Suppressor macrophage treated with lipopolysaccharide for 4 hours (primary cell): ENCODE measurements at regions not wholly inside any gene's neighbourhood (a gene's known extent, or its start where the extent isn't known, plus 50 kb on each side); places are given as distances from the start of the nearest gene placed in this dataset.
"Not testable (repeated sequence)": the region's sequence is repeated elsewhere in the genome, so short reads cannot be mapped to it uniquely, and the experiment has no call there.

Experiments
- DNase-seq: peaks from one replicate; pipeline ENCODE4 v3.0.0-alpha.2; 2020

DNA sequence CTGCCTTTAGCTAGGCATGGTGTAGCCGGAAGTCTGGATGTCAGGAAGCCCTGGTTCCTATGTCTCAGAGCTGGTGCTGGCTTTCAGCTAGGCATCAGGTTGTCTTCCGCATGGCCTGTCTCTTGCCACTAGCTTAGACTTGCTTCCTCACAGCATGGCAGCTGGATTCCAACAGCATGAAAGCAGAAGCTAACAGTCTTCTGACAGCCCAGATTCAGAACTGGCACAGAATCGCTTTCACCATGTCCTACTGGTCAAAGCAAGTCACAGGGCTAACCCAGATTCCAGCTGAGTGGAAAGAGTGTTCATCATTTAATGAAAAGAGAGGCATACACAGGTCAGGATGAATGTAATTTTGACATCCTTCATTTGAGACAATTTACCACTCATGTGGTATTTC, 1050.5 kb downstream of the ROBO2 start:
- DNase-seq, result no peak

DNA sequence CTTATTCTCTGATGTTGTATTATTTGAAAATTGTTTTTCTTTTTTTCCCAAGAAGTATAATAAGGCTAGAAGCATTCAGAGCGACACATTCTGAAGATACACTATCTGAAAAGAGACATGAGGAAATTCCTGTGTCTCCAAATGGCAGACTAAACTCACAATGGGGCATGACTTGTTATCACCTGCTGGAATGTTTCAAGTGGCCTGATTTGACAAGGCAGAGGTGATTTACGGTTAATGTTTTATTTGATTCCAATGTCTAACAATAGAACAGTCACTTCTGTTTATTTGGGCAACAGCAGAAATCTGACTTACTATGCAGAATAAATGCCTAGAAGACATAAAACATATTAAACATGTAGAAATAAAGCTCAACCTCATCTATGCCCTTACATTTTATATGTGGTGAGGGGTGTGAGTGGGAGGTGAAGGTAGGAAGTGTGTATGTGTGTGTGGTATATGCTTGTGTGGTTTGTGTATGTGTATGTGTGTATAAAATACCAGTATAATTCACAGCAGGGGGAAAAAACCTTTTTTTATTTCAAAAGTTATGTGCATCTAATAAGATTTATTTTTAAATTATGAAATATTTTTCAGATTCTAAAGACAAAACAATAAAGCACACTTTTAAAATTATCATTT, 1051.7 kb downstream of the ROBO2 start:
- DNase-seq, result no peak

DNA sequence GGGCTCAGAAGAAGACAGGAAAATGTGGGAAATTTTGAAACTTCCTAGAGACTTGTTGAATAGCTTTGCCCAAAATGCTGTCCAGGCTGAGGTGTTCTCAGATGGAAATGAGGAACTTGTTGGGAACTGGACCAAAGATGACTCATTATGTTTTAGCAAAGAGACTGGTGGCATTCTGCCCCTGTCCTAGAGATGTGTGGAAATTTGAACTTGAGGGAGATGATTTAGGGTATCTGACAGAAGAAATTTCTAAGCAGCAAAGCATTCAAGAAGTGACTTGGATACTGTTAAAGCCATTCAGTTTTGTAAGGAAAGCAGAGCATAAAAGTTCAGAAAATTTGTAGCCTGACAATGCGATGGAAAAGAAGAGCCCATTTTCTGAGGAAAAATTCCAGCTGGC, 1052.7 kb downstream of the ROBO2 start:
- DNase-seq, result not testable (repeated sequence)

DNA sequence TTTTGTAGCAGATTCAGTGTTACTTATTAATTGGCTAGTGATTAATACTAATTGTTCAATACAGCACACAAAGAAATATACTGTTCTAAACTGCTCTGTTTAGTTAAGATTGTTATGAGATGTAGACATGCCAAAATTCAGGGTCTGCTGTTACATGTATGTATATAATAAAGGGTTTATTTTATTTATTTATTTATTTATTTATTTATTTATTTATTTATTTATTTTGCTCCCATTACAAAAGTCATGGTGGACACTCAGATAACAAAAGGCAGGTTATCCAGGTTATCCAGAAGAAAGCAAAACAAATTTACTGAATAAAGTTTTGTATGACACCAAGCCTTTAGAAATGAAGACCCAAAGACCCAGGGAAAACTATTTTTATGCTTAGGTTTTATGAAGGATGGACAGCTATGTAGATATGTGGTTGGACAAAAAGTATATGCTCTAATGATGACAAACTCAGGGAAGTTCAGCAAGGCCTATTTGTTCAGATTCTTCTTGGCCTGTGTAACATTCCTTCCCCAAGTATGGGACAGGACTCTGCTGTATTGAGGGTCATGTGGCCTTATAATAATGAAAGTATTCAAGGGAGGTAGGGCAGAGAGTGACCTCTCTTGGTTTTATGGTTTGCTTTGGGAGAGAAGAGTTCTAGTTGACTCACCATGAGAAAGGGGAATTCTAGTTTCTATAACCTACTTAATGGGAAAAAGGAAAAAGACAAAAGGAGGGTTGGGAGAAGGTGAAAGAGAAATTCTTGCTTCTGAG, 1056.8 kb downstream of the ROBO2 start:
- DNase-seq, result no peak

DNA sequence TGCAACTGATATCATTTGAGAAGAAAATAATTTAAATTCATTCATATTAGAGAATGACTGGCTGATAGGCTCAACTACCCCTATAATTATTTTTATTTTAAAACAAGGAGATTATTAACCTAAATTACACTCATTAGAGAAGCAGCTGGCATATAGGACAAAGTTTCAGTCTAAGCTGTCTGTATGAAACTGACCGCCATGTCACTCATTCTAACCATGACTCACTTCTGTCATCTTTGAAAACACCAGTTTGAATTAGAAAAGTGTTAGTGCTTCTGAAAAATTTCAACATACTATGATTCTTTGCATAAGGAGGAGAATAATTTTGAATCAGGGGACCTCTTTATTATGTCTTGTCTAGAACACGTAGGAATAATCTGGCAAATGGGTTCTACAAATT, 1058.5 kb downstream of the ROBO2 start:
- DNase-seq, result no peak

DNA sequence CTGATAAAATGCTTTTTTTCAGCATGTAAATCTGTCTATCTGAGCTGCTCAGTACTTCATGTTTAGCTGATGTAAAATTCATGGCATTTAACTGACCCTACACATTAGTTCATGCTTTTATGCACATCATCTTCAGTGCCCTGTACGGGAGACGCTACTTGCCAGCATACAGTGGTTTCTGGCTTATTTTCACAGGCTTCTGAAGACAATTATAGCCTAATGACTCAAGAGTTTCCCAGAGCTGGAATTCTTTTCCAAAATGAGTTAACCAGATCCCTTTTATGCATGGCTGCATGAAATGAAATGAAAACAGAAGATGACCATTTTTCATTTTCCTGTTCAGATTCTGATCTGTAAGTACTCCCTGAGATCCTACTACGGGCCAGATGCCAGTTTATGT, 1061.5 kb downstream of the ROBO2 start:
- DNase-seq, result no peak

DNA sequence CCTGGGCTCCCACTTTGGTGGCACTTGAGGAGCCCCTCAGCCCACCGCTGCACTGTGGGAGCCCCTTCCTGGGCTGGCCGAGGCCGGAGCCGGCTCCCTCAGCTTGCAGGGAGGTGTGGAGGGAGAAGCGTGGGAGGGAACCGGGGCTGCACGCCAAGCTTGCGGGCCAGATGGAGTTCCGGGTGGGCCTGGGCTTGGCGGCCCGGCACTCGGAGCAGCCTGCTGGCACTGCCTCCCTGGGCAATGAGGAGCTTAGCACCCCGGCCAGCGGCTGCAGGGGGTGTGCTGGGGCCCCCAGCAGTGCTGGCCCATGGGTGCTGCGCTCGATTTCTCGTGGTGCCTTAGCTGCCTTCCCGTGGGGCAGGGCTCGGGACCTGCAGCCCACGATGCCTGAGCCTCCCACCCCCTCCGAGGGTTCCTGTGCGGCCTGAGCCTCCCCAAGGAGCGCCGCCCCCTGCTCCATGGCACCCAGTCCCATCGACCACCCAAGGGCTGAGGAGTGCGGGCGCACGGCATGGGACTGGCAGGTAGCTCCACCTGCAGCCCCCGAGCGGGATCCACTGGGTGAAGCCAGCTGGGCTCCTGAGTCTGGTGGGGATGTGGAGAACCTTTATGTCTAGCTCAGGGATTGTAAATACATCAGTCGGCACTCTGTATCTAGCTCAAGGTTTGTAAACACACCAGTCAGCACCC, 1068.5 kb downstream of the ROBO2 start:
- DNase-seq, result not testable (repeated sequence)

DNA sequence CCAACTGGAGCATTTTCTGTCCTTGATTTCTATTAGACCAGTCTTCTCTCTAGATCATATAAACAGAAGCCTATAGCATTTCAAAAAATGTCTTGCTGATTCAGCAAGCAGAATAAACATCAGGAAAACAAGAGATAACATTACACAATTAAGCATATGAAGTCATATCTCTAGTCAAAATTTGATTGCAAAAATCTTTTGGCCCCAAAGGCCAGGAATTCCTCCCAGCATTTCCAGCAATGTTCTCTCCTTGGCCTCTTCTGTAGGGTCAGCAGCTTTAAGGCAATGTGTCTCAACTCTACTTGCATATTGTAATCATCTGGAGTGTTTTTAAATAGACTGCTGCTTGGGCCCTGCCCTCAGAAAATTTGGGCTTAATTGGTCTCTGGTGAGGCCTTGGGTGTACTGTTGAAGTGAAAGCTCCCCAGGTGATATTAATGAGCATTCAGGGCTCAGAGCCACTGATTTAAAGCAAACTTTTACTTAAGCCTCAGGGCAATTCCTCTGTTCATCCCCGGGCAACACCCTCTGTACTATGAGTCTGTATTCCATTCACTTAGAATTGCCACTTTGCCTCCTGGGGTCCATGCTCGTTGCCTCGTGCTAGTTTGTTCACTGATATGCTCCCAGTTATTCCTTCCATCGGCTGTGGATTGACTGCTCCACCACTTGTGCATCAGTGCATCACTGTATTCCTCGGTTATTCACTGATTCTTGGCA, 1072.6 kb downstream of the ROBO2 start:
- DNase-seq, result no peak

DNA sequence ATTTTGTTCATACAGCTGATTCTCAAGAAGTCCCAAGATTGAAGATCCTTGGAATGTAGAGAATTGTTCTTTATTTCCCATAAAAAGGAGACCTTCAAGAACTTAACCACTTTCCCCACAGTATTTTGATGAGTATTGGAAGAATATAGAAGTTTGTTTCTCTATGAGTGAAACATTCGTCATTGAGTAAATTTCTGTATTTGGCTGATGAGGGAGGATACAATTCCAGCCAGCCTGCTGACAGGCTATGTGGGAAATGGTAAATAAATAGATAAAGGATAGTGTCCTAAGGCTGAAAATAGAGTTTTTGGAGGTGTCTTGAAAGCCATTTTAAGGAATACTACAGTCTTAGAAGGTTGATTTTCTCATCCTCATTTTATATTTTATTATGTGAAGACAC, 1076.1 kb downstream of the ROBO2 start:
- DNase-seq, result no peak

DNA sequence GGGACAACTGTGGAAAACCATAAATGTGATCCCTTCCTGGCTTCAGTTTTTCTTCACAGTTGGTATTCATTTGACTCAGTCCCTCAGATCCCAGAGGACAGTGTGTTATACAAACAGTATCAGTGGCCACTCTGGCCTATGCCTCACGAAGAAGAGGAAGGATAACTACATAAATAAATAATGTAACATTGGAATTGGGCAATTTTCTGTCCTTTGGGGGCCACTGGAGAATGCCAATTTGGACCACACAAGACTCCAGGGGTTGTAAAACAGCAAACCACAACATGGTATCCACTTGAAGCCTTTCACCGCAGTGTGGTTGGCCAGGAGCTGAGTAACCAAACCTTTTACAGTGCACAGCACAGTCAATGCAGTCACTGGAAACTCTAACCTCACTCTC, 1077.0 kb downstream of the ROBO2 start:
- DNase-seq, result no peak

DNA sequence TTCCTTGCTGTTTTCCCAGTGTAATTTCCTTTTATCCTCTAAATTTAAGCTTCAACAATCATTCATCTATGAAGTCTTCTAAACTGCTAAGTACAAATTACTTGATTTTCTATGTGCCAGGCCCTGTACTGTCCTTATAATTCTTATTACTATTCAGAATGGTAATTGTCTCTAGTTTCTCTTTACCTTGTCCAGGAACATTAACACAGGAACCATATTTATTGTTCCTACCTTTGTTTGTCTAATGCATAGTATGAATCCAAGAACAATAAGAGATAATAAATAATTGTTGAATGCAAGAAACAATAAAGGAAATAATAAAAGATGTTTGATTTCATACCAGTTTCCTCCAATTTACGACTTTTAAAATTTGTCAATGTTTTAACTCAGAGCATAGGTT, 1083.2 kb downstream of the ROBO2 start:
- DNase-seq, result no peak

DNA sequence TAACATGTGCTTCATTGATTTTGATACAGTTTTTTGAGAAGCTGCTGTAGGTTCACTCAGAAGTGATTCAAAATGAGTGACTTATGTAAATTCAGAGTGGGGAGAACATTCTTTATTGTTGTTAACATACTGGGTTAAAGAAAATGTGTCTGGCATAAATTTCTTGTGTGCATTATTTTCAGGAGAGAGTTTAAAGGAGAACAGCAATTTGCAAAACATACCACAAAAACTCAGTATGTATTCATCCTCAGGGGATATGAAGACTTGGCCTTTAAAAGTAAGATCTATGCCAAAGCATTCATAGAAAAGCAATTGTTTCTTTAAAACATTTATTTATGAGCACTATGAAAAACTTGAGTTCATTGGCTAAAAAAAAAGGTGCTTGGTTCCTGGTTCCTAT, 1089.8 kb downstream of the ROBO2 start:
- no peak for DNase-seq

DNA sequence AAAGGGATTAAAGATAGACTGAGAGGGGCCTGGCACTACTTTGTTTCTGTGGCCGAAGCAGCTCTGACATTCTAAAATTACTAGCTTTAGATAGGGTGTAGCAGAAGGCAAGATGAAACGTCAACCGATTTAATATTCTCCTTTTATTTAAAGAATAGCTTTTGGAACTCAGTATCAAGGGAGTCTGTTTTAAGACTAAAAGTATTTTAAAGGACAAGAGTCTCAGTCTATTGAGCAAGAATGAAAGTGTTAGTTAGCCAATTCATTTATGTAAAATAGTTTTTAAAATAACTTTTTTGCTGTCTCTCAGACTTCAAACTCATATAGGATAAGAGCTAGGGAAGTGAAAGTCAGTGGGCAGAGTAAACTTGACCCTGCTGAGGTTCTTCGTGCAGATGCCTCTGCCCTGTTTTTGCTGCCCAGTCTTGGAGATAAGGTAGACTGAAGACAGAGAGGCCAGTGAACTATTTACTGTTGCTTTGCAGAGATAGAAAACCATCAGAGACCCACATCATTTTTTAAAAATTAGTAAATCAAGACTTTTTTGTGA, 1090.9 kb downstream of the ROBO2 start:
- no peak for DNase-seq

DNA sequence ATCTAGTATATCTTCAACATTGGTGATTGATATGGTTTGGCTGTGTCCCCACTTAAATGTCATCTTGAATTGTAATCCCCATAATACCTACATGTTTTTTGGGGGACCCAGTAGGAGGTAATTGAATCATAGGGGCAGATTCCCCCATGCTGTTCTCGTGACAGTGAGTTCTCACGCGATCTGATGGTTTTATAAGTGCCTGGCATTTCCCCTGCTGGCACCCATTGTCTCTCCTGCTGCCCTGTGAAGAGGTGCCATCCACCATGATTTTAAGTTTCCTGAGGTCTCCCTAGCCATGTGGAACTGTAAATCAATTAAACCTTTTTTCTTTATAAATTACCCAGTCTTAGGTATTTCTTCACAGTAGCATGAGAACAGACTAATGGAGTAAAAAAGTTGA, 1094.6 kb downstream of the ROBO2 start:
- no peak for DNase-seq

DNA sequence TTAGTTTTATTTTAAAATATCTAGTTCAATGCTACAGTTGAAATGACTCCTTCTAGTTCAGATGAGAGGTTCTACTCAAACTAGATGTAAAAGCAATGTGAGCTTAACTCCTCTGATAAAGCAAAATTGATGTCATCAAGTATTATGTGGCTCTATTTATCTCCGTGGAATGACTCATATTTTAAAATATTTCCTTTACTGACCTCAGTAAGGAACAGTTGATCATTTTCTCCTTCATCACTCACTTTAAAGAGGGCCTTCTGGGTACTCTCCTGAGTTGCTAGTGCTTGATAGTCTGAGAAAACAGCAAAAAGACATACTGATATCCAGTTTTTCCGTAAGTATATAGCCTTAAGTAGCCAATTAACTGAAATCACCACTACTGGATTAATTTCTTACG, 1099.3 kb downstream of the ROBO2 start:
- no peak for DNase-seq

DNA sequence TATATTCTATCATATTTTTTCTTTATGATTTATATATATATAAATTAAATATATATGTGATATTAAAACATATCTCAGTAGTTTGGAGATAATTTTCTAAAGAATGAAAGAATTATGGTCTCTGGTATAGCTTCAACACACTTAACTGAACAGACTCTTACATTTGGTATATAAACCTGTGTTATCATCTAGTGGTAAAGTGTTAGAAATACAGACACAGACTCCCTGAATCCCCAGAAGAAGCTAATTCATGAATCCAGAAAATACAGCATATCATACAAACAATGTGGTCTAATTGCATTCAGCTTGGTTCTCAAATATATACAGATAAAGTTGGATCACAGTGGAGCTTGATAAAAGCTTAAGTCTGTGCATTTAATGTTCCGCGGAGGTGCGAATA, 1100.4 kb downstream of the ROBO2 start:
- no peak for DNase-seq

DNA sequence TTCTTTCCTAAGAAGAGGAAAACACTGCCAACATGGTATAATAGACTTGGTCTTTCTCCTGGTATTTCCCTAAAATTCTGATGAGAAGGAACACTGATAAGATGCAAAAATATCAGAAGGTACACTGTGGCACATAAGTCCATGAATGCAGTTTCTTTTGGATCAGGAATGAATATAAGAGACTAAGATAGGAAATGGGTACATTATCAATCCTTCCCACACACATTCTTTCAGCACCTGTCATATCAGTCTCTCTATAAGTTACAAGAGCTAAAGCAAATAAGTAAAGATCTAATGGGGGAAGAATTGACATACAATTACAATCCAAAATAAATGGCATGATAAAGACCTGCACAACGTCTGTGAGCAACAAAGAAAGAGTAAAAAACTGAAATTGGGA, 1101.0 kb downstream of the ROBO2 start:
- DNase-seq, result no peak

DNA sequence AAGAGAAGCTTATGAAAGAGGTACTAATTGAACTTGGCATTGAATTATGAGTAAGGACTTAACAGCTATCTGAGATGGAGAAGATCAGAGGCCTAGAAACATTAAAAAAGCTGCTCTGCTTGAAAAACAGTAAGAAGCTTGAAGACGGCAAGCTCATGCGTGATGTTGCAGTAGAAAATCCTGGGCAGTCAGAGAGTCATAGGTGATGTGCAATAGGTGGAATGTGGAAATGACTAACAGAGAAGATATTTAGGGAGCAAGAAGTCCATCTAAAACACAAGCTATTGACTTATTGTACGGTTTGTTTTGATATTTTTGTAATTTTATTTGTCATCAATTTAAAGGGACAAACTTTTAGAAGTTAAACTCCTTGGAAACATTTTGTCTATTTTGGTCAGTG, 1101.4 kb downstream of the ROBO2 start:
- DNase-seq, result no peak

DNA sequence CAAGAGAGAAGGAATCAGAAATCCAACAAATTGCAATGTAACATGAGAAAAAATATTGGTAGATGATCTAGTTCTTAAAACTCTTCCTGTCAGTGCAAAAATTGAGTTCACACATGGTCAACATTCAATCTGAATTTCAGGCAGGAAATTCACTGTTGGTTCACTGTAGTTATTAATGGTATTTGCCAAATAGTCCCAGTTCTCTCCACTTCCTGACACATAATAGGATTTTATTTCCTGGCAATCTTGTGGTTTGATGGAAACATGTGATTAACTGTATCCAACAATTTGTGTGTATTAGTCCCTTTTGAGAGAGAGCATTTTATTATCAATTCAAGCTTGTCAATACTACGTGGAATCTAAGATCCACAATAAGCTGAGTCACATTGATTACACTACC, 1103.1 kb downstream of the ROBO2 start:
- DNase-seq, result no peak

DNA sequence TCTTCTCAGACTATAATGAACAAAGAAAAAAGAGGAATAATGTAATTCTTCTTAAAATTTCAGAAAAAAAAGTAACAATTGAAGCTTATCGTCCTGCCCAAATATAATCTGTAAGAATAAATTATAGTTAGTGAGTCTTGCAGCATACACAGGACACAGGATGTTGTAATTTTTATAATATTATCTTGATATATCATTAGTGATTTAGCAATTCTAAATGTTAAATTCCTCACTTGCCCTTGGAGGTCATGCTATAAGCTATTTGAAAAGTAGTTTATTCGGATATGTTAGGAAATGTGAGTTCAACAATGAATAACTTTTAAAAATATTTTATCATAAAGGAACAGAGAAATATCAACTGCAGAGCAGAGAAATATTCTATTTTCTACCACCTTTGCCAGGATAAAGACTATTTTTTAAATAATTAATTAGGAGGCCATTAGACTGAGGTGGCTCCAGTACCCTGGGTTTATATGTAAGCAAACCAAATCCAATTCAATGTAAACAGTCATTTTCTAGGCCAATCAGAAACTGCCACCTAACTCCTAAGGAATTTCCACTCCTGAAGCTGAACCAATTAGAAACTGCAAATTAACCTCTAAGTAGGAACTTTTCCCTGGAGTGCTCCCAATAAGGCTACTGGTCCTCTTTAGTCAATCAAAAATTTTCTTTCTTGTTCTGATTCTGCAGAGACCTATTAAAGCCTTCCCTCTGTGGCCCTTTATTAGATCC, 1109.3 kb downstream of the ROBO2 start:
- no peak for DNase-seq

DNA sequence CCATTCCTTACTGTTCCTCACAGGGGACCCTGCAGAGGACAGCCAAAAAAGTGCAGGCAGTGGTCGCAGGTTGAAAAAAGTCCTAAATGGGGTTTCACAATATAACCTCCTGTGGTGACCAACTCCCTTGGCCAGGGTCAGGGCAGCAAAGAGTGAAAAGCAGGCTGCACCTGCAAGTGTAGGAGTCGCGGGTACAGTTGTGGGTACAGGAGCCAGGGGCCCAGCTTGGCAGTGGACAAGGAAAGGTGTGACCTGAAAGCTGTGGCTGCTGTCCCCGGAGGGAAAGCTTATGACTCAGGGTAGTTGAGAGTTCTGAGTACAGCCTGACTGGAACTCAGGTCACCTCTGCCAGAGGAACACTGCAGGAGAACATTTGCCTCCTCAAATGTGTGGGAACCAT, 1114.1 kb downstream of the ROBO2 start:
- no peak for DNase-seq

DNA sequence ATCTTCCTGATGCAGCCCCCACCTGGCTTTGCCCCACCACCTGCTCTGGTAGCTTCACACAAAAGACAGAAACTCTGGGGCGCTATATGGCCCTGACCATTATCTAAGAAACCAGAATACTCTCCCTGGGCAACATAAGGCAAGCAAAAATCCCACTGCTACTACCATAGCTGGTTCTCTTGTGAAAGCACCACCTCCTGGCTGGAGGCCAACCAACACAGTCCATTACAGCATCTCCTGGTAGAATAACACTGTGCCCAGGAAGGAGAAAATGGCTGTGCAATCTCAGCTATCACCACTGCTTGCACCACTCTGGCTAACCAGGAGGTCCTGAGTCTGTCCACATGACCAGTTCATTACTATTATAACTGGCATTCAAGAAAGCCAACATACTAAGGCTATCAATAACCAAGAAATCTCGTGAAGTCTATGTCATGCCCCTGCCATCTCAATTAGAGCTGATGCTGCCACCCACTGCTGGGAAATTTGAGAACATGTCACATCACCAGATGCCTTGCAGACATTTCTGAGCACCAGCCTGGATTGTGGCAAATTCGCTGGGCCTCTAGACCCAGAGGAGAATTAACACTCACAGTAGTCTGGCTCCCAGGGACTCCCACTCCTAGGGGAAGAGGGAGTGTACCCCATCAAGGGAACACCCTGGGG, 1114.8 kb downstream of the ROBO2 start:
- DNase-seq, result no peak
